NB4 (cell line): ENCODE measurements at regions not wholly inside any gene's neighbourhood (a gene's known extent, or its start where the extent isn't known, plus 50 kb on each side); places are given as distances from the start of the nearest gene placed in this dataset.

Experiments
- CTCF ChIP-seq: IDR thresholded peaks from one replicate; pipeline ENCODE4 v1.5.1; 2012; ENCODE audit warnings: low read depth, low read length
- MYC ChIP-seq: IDR thresholded peaks from 2 replicates; pipeline ENCODE4 v1.6.1; 2011; ENCODE audit warnings: low read depth, low read length
- POLR2A ChIP-seq: IDR thresholded peaks from 2 replicates; pipeline ENCODE4 v1.6.1; 2011; ENCODE audit warnings: mild to moderate bottlenecking; ENCODE audit not compliant: insufficient read length; ENCODE audit errors: extremely low read depth

- TF ChIP-seq CTCF (no peak), POLR2A (no peak), MYC (no peak)
Observed at GRCh38 chr4:62208921-62209320, 1008.8 kb downstream of the ADGRL3 start.
